ENCODE measurements at regions not wholly inside any gene's neighbourhood (a gene's known extent, or its start where the extent isn't known, plus 50 kb on each side); places are given as distances from the start of the nearest gene placed in this dataset.
"Not testable (repeated sequence)": the region's sequence is repeated elsewhere in the genome, so short reads cannot be mapped to it uniquely, and the experiment has no call there.

DNA sequence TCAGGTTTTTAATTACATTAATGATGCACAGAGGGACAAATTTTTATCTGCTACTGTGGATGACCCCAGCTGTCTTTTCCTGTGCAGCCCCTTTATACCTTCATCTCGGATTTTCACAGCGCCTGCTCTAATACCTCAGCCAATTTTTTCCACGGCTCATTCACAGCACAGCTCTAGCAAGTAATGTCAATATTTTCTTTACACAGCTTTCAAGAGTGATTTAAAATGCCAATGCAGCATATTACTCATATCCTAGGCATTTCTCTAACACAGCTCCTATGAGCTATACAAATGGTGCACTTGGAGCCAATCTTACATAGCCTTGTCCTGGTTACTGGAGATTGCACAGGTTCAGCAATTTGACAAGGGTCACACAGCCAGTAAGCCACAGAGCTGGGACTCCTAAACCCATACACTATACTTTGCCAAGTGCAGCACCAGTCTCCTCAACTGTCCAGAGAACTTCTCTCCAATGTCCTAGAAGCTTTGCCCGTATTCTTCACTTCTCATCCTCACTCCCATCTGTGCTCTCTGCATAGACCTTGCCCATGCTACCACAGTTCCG is 661.8 kb downstream of the DTWD2 start:
- Histone ChIP-seq H3K4me1 (ENCODE audit: control insufficient read depth in 3 of 3, insufficient read depth in 2 of 3, low read depth in 1 of 3, low read length in 2 of 3) (no peaks in the 10 kb centered on the region), H3K27me3 (ENCODE audit: control insufficient read depth in 3 of 3, insufficient read depth in 3 of 3, low read length in 3 of 3) (no peaks in the 10 kb centered on the region), H3K4me3 (ENCODE audit: low read depth in 1 of 3, low read length in 3 of 3) (no peak overlapping the region), H3K27ac (ENCODE audit: low read depth in 1 of 3, low read length in 2 of 3) (no peak overlapping the region), H3K36me3 (ENCODE audit: control insufficient read depth in 3 of 3, insufficient read depth in 2 of 3, low read depth in 1 of 3, low read length in 3 of 3) (no peaks in the 10 kb centered on the region), H3K9me3 (ENCODE audit: control insufficient read depth in 2 of 2, insufficient read depth in 1 of 2, low read depth in 1 of 2, low read length in 1 of 2) (peaks cover 0 to 8% of the 10 kb centered on the region in 2 donors)
- FAIRE-seq (no peak), DNase-seq (no peak)
- 67 to 69% (median 68%) methylated on average over 5 of the region's 5 CpGs for WGBS, 3 donors

DNA sequence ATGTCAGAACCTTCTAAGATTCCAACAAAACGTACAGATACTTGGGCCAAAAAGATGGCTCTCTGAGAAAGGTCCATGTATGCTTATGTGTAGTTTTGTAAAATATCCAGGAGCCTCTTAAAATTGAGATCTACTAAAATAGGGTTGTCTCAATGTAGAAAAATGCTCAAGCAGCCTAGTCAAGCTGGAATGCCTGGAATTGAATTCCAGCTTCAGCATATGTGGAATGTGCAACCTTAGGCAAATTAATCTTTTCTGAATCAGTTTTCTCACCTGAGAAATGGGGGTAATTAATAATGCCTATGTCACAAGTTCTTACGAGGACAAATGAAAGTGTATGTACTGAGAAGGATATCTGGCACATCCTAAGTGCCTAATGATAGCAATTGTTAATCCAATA is 662.4 kb downstream of the DTWD2 start:
- Histone ChIP-seq H3K36me3 (ENCODE audit: control insufficient read depth in 3 of 3, insufficient read depth in 2 of 3, low read depth in 1 of 3, low read length in 3 of 3) (no peaks in the 10 kb centered on the region), H3K27ac (ENCODE audit: low read depth in 1 of 3, low read length in 2 of 3) (no peak overlapping the region), H3K27me3 (ENCODE audit: control insufficient read depth in 3 of 3, insufficient read depth in 3 of 3, low read length in 3 of 3) (no peaks in the 10 kb centered on the region), H3K4me3 (ENCODE audit: low read depth in 1 of 3, low read length in 3 of 3) (no peak overlapping the region), H3K9me3 (ENCODE audit: control insufficient read depth in 2 of 2, insufficient read depth in 1 of 2, low read depth in 1 of 2, low read length in 1 of 2) (peaks cover 0 to 8% of the 10 kb centered on the region in 2 donors), H3K4me1 (ENCODE audit: control insufficient read depth in 3 of 3, insufficient read depth in 2 of 3, low read depth in 1 of 3, low read length in 2 of 3) (no peaks in the 10 kb centered on the region)
- FAIRE-seq (no peak), DNase-seq (no peak)
- WGBS, 3 donors = 36 to 53% (median 38%) methylated on average over 2 of the region's 2 CpGs

DNA sequence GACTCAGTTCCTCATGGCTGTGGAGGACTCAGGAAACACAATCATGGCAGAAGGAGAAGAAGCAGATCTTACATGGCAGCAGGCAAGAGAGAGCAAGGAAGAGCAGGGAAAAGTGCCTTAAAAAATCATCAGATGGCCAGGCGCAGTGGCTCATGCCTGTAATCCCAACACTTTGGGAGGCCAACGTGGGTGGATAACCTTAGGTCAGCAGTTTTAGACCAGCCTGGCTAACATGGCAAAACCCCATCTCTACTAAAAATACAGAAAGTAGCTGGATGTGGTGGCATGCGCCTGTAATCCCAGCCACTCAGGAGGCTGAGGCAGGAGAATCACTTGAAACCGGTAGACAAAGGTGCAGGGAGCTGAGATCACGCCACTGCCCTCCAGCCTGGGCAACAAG is 664.6 kb downstream of the DTWD2 start:
- not testable (repeated sequence) for H3K36me3 ChIP-seq (ENCODE audit: control insufficient read depth in 3 of 3, insufficient read depth in 2 of 3, low read depth in 1 of 3, low read length in 3 of 3); H3K4me1 ChIP-seq (ENCODE audit: control insufficient read depth in 3 of 3, insufficient read depth in 2 of 3, low read depth in 1 of 3, low read length in 2 of 3); FAIRE-seq; H3K27ac ChIP-seq (ENCODE audit: low read depth in 1 of 3, low read length in 2 of 3); H3K27me3 ChIP-seq (ENCODE audit: control insufficient read depth in 3 of 3, insufficient read depth in 3 of 3, low read length in 3 of 3); H3K4me3 ChIP-seq (ENCODE audit: low read depth in 1 of 3, low read length in 3 of 3); DNase-seq; H3K9me3 ChIP-seq (ENCODE audit: control insufficient read depth in 2 of 2, insufficient read depth in 1 of 2, low read depth in 1 of 2, low read length in 1 of 2)
- 84 to 90% (median 89%) methylated on average over 5 of the region's 5 CpGs for WGBS, 3 donors

DNA sequence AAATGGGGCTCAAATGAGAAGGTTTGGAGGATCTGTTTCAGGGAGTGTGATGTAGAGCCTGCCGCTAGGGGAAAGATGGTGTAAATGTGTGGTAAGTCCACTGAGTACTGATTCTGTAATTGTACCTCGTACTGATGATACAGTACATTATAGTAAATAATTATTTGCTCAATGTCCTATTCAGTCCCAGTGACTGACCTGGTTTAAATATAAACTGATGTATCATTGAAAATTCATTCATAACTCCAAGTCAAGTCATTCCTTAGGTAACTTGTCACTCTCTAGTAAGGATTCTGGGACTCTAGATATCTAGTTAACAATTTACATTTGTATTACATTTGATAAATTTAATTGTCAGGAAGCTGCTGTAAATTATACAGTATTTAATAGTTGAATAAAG is 667.3 kb downstream of the DTWD2 start:
- DNase-seq (no peak), FAIRE-seq (no peak)
- no peaks in the 10 kb centered on the region for H3K27me3 ChIP-seq (ENCODE audit: control insufficient read depth in 3 of 3, insufficient read depth in 3 of 3, low read length in 3 of 3)
- no peak overlapping the region for H3K4me3 ChIP-seq (ENCODE audit: low read depth in 1 of 3, low read length in 3 of 3)
- no peaks in the 10 kb centered on the region for H3K4me1 ChIP-seq (ENCODE audit: control insufficient read depth in 3 of 3, insufficient read depth in 2 of 3, low read depth in 1 of 3, low read length in 2 of 3)
- no peak overlapping the region for H3K27ac ChIP-seq (ENCODE audit: low read depth in 1 of 3, low read length in 2 of 3)
- WGBS, 3 donors = 81 to 90% (median 81%) methylated on average over 2 of the region's 2 CpGs
- H3K36me3 ChIP-seq (ENCODE audit: control insufficient read depth in 3 of 3, insufficient read depth in 2 of 3, low read depth in 1 of 3, low read length in 3 of 3) = no peaks in the 10 kb centered on the region
- H3K9me3 ChIP-seq (ENCODE audit: control insufficient read depth in 2 of 2, insufficient read depth in 1 of 2, low read depth in 1 of 2, low read length in 1 of 2) = peaks cover 0 to 8% of the 10 kb centered on the region in 2 donors

DNA sequence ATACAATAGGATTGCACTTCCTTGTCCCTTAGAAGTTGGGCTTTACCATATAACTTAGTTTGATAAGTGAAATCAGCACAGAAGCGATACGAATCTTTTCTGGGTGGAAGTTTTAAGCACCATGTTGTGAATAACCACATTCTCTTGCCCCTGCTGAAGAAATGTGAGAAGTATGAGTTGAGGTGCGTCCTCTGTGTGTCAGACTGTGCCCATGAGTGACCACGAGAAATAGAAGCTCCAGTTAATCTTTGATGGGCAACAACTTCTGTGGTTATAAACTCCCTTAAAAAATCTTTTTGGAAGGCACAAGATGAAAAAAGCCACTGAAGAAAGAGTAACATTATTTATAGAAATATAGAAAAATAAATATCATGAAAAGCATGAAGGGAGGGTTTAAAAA is 668.2 kb downstream of the DTWD2 start:
- H3K27me3 ChIP-seq (ENCODE audit: control insufficient read depth in 3 of 3, insufficient read depth in 3 of 3, low read length in 3 of 3) = no peaks in the 10 kb centered on the region
- H3K27ac ChIP-seq (ENCODE audit: low read depth in 1 of 3, low read length in 2 of 3) = no peak overlapping the region
- 86 to 92% (median 91%) methylated on average over 4 of the region's 4 CpGs for WGBS, 3 donors
- FAIRE-seq = no peak
- no peak overlapping the region for H3K4me3 ChIP-seq (ENCODE audit: low read depth in 1 of 3, low read length in 3 of 3)
- H3K4me1 ChIP-seq (ENCODE audit: control insufficient read depth in 3 of 3, insufficient read depth in 2 of 3, low read depth in 1 of 3, low read length in 2 of 3) = no peaks in the 10 kb centered on the region
- H3K9me3 ChIP-seq (ENCODE audit: control insufficient read depth in 2 of 2, insufficient read depth in 1 of 2, low read depth in 1 of 2, low read length in 1 of 2) = peaks cover 0 to 8% of the 10 kb centered on the region in 2 donors
- no peak for DNase-seq
- no peaks in the 10 kb centered on the region for H3K36me3 ChIP-seq (ENCODE audit: control insufficient read depth in 3 of 3, insufficient read depth in 2 of 3, low read depth in 1 of 3, low read length in 3 of 3)

DNA sequence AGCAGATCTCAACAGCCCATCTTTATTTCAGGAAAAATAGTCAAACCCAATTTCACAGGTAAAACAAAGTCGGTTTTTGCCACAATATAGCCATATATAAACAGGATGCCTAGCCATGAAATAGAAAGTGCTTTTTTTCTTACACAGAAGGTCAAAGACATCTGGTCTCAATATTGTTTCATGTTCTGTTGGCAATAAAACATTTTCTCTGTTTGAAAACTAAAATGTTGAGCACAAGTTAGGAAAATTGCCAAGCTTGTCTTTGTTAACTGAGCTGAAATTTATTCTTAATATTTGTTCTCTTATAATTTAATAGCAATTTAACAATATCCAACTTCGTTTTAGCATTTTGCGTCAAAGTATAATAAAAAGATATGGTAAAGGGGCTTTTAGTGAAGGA is 673.4 kb downstream of the DTWD2 start:
- DNase-seq (no peak), FAIRE-seq (no peak)
- no peak overlapping the region for H3K4me3 ChIP-seq (ENCODE audit: low read depth in 1 of 3, low read length in 3 of 3)
- no peaks in the 10 kb centered on the region for H3K9me3 ChIP-seq (ENCODE audit: control insufficient read depth in 2 of 2, insufficient read depth in 1 of 2, low read depth in 1 of 2, low read length in 1 of 2)
- H3K27me3 ChIP-seq (ENCODE audit: control insufficient read depth in 3 of 3, insufficient read depth in 3 of 3, low read length in 3 of 3) = no peaks in the 10 kb centered on the region
- H3K4me1 ChIP-seq (ENCODE audit: control insufficient read depth in 3 of 3, insufficient read depth in 2 of 3, low read depth in 1 of 3, low read length in 2 of 3) = no peaks in the 10 kb centered on the region
- H3K27ac ChIP-seq (ENCODE audit: low read depth in 1 of 3, low read length in 2 of 3) = no peak overlapping the region
- 68 to 69% (median 69%) methylated on average over 3 of the region's 3 CpGs for WGBS, 3 donors
- no peaks in the 10 kb centered on the region for H3K36me3 ChIP-seq (ENCODE audit: control insufficient read depth in 3 of 3, insufficient read depth in 2 of 3, low read depth in 1 of 3, low read length in 3 of 3)

DNA sequence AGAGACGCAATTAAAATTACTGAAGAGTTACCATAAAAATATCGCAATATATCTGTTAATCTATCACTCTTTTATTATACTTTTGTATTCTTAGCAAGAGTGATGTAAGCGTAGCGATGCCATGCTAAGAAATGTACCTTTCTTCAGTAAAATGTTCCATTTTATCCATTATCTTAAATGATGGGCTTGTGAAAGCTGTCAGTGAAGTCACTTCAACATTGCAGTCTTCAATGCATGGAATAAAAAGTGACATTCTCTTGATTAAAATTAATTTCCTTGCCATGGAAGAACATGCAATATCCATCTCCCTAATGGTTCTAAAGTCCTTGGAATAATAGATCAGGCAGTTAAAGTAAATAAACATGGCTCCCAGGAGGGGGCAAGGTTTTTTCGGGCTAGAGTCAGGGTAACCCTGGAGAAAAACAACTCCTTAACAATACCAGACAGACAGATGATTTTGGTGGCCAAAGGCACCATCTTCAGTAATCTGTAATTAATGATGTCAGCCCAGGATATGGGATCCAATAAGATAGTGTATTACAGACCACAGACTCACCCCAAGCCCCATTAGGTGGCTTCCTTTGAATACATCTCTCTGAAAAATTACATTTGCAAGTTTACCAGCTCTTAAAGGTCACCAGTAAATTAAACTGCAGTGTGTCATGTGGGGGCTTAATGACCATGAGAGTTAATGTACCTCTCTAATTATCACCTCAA is 677.1 kb downstream of the DTWD2 start:
- DNase-seq (no peak), FAIRE-seq (no peak)
- Histone ChIP-seq H3K36me3 (ENCODE audit: control insufficient read depth in 3 of 3, insufficient read depth in 2 of 3, low read depth in 1 of 3, low read length in 3 of 3) (no peaks in the 10 kb centered on the region), H3K4me3 (ENCODE audit: low read depth in 1 of 3, low read length in 3 of 3) (no peak overlapping the region), H3K27me3 (ENCODE audit: control insufficient read depth in 3 of 3, insufficient read depth in 3 of 3, low read length in 3 of 3) (no peaks in the 10 kb centered on the region), H3K9me3 (ENCODE audit: control insufficient read depth in 2 of 2, insufficient read depth in 1 of 2, low read depth in 1 of 2, low read length in 1 of 2) (no peaks in the 10 kb centered on the region), H3K27ac (ENCODE audit: low read depth in 1 of 3, low read length in 2 of 3) (no peak overlapping the region), H3K4me1 (ENCODE audit: control insufficient read depth in 3 of 3, insufficient read depth in 2 of 3, low read depth in 1 of 3, low read length in 2 of 3) (no peaks in the 10 kb centered on the region)
- 68 to 87% (median 72%) methylated on average over 5 of the region's 5 CpGs for WGBS, 3 donors

DNA sequence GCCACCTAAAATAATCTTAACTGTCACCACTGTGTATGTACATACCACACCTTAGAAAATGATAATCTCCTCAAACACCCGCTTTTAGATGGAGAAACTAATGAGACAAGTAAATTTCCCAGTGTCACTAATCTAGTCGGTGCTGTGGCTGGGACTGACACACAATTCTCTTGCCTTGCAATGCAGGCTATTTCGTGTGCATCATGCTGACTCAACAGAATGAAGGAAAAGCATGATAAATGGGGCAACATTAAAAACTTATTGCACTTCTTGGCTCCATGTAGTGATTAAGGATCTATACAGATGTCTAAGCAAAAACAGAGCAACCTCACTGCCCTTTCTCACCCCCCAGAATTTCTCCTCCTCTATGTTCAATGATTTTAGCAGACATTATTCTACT is 677.9 kb downstream of the DTWD2 start:
- Histone ChIP-seq H3K36me3 (ENCODE audit: control insufficient read depth in 3 of 3, insufficient read depth in 2 of 3, low read depth in 1 of 3, low read length in 3 of 3) (no peaks in the 10 kb centered on the region), H3K4me3 (ENCODE audit: low read depth in 1 of 3, low read length in 3 of 3) (no peak overlapping the region), H3K27me3 (ENCODE audit: control insufficient read depth in 3 of 3, insufficient read depth in 3 of 3, low read length in 3 of 3) (no peaks in the 10 kb centered on the region), H3K9me3 (ENCODE audit: control insufficient read depth in 2 of 2, insufficient read depth in 1 of 2, low read depth in 1 of 2, low read length in 1 of 2) (no peaks in the 10 kb centered on the region), H3K4me1 (ENCODE audit: control insufficient read depth in 3 of 3, insufficient read depth in 2 of 3, low read depth in 1 of 3, low read length in 2 of 3) (no peaks in the 10 kb centered on the region), H3K27ac (ENCODE audit: low read depth in 1 of 3, low read length in 2 of 3) (no peak overlapping the region)
- DNase-seq (no peak), FAIRE-seq (no peak)
- 37 to 77% (median 62%) methylated on average over 3 of the region's 3 CpGs for WGBS, 3 donors

DNA sequence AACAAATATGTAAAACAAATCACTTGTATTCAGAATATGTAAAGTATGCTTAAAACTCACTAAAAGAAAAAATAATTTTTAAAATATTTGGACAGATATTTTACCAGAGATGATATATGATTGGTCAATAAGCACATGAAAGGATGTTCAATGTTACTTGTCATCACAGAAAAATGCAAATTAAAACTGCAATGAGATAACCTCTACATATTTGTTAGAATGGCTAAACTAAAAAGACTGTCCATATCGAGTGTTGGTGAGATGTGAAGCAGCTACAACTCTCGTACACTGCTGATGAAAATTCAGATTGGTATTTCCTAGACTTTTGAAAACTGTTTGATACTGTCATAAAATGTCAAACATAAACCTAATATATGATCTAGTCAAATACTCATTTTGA is 685.1 kb downstream of the DTWD2 start:
- Histone ChIP-seq H3K9me3 (ENCODE audit: control insufficient read depth in 2 of 2, insufficient read depth in 1 of 2, low read depth in 1 of 2, low read length in 1 of 2) (no peaks in the 10 kb centered on the region), H3K36me3 (ENCODE audit: control insufficient read depth in 3 of 3, insufficient read depth in 2 of 3, low read depth in 1 of 3, low read length in 3 of 3) (no peaks in the 10 kb centered on the region), H3K27ac (ENCODE audit: low read depth in 1 of 3, low read length in 2 of 3) (no peak overlapping the region), H3K27me3 (ENCODE audit: control insufficient read depth in 3 of 3, insufficient read depth in 3 of 3, low read length in 3 of 3) (no peaks in the 10 kb centered on the region), H3K4me1 (ENCODE audit: control insufficient read depth in 3 of 3, insufficient read depth in 2 of 3, low read depth in 1 of 3, low read length in 2 of 3) (no peaks in the 10 kb centered on the region), H3K4me3 (ENCODE audit: low read depth in 1 of 3, low read length in 3 of 3) (no peak overlapping the region)
- 79 to 91% (median 82%) methylated on average over 2 of the region's 2 CpGs for WGBS, 3 donors
- FAIRE-seq = no peak
- no peak for DNase-seq
